SU-DHL-6 (cell line): ENCODE measurements at regions not wholly inside any gene's neighbourhood (a gene's known extent, or its start where the extent isn't known, plus 50 kb on each side); places are given as distances from the start of the nearest gene placed in this dataset.

Experiments
- H2AFZ ChIP-seq: fragments of 200-600 bp; sonication (generic); 2 replicates; pipeline ENCODE4 v1.6.1; 2014; ENCODE audit warnings: low read depth, mild to moderate bottlenecking, moderate library complexity, mixed read lengths, antibody characterized with exemption, low read length; ENCODE audit not compliant: severe bottlenecking
- H3F3A ChIP-seq: fragments of 200-600 bp; shearing (Covaris generic); 2 replicates; pipeline ENCODE4 v1.6.0; 2016; ENCODE audit warnings: antibody characterized with exemption, mild to moderate bottlenecking; ENCODE audit not compliant: insufficient read depth
- H3K27ac ChIP-seq: fragments of 200-600 bp; sonication (generic); 2 replicates; pipeline ENCODE4 v1.5.1; 2016; ENCODE audit warnings: low read depth, mild to moderate bottlenecking, low read length, moderate library complexity, mixed read lengths
- H3K27me3 ChIP-seq: fragments of 200-600 bp; sonication (generic), shearing (Covaris generic); 2 replicates; pipeline ENCODE4 v1.6.0; 2014; ENCODE audit warnings: mild to moderate bottlenecking, low read length
- H3K36me3 ChIP-seq: fragments of 200-600 bp; sonication (generic); 2 replicates; pipeline ENCODE4 v1.6.1; 2014; ENCODE audit warnings: mild to moderate bottlenecking, low read length, mixed read lengths
- H3K4me2 ChIP-seq: fragments of 300-600, 200-600 bp; shearing (Covaris generic), sonication (generic); 2 replicates; pipeline ENCODE4 v1.6.0; 2014; ENCODE audit warnings: low read length, low read depth, mild to moderate bottlenecking; ENCODE audit not compliant: poor library complexity, severe bottlenecking
- H3K4me3 ChIP-seq: fragments of 200-600 bp; sonication (generic); 2 replicates; pipeline ENCODE4 v1.5.1; 2014; ENCODE audit warnings: antibody characterized with exemption, low read length, mild to moderate bottlenecking, mixed read lengths; ENCODE audit not compliant: insufficient read depth, poor library complexity, severe bottlenecking
- H3K79me2 ChIP-seq: fragments of 200-600 bp; sonication (generic); 2 replicates; pipeline ENCODE4 v1.6.1; 2014; ENCODE audit warnings: mild to moderate bottlenecking, low read length, moderate library complexity; ENCODE audit not compliant: insufficient read depth
- H3K9ac ChIP-seq: fragments of 200-600 bp; sonication (generic); 2 replicates; pipeline ENCODE4 v1.7.0; 2014; ENCODE audit warnings: mild to moderate bottlenecking, low read length
- H3K9me2 ChIP-seq: fragments of 200-600 bp; sonication (generic); replicated peaks from 2 replicates; pipeline ENCODE4 v1.6.1; 2014; ENCODE audit warnings: low read length; ENCODE audit not compliant: insufficient read depth
- H3K9me3 ChIP-seq: fragments of 200-600 bp; sonication (generic); 2 replicates; pipeline ENCODE4 v1.6.1; 2014; ENCODE audit warnings: low read length, mixed read lengths; ENCODE audit not compliant: insufficient read depth
- H4K20me1 ChIP-seq: fragments of 200-600 bp; sonication (generic); 2 replicates; pipeline ENCODE4 v1.6.1; 2014; ENCODE audit warnings: low read depth, mild to moderate bottlenecking, antibody characterized with exemption, low read length, moderate library complexity, mixed read lengths
- CTCF ChIP-seq: fragments of 200-600 bp; sonication (generic); IDR thresholded peaks from one replicate; pipeline ENCODE4 v1.5.1; 2017; ENCODE audit warnings: antibody characterized with exemption, mild to moderate bottlenecking, low read length, moderate library complexity; ENCODE audit not compliant: insufficient read depth, poor library complexity, severe bottlenecking
- EZH2phosphoT487 ChIP-seq: fragments of 200-600 bp; sonication (generic), shearing (Covaris generic); conservative IDR thresholded peaks from 2 replicates; pipeline ENCODE4 v1.6.1; 2018; ENCODE audit warnings: mild to moderate bottlenecking, antibody characterized with exemption, low read length, moderate library complexity, mixed read lengths

- H2AFZ ChIP-seq: no peak overlapping the region
- no peak overlapping the region for H3K4me2 ChIP-seq
- no peaks in the 10 kb centered on the region for H3K9me3 ChIP-seq
- TF ChIP-seq EZH2phosphoT487 (no peak), CTCF (no peak)
- no peak overlapping the region for H3K4me3 ChIP-seq
- no peaks in the 10 kb centered on the region for H3F3A ChIP-seq
- no peak overlapping the region for H3K27ac ChIP-seq
- no peaks in the 10 kb centered on the region for H3K27me3 ChIP-seq
- H3K79me2 ChIP-seq: no peaks in the 10 kb centered on the region
- no peaks in the 10 kb centered on the region for H3K36me3 ChIP-seq
- no peak overlapping the region for H3K9ac ChIP-seq
- no peaks in the 10 kb centered on the region for H4K20me1 ChIP-seq
- H3K9me2 ChIP-seq: no peaks in the 10 kb centered on the region
Measured at GRCh38 chr5:38669361-38669880, 113.0 kb upstream of the LIFR start.

GRCh38 chr5:38670066-38670465 is 113.6 kb upstream of the LIFR start:
- H3K27me3 ChIP-seq: no peaks in the 10 kb centered on the region
- H3K4me3 ChIP-seq: no peak overlapping the region
- no peaks in the 10 kb centered on the region for H3K79me2 ChIP-seq
- no peaks in the 10 kb centered on the region for H4K20me1 ChIP-seq
- H3F3A ChIP-seq: no peaks in the 10 kb centered on the region
- H2AFZ ChIP-seq: no peak overlapping the region
- H3K4me2 ChIP-seq: no peak overlapping the region
- H3K9me2 ChIP-seq: no peaks in the 10 kb centered on the region
- no peaks in the 10 kb centered on the region for H3K9me3 ChIP-seq
- TF ChIP-seq CTCF (no peak), EZH2phosphoT487 (no peak)
- no peak overlapping the region for H3K27ac ChIP-seq
- H3K9ac ChIP-seq: no peak overlapping the region
- no peaks in the 10 kb centered on the region for H3K36me3 ChIP-seq

GRCh38 chr5:38670878-38671277 is 114.4 kb upstream of the LIFR start:
- Histone ChIP-seq H3F3A (no peaks in the 10 kb centered on the region), H4K20me1 (no peaks in the 10 kb centered on the region), H3K4me3 (no peak overlapping the region), H3K9me3 (no peaks in the 10 kb centered on the region), H3K27ac (no peak overlapping the region), H3K9ac (no peak overlapping the region), H3K36me3 (no peaks in the 10 kb centered on the region), H2AFZ (no peak overlapping the region), H3K9me2 (no peaks in the 10 kb centered on the region), H3K79me2 (no peaks in the 10 kb centered on the region), H3K27me3 (no peaks in the 10 kb centered on the region), H3K4me2 (no peak overlapping the region)
- TF ChIP-seq CTCF (no peak), EZH2phosphoT487 (no peak)
